HEK293 (cell line): ENCODE measurements at regions not wholly inside any gene's neighbourhood (a gene's known extent, or its start where the extent isn't known, plus 50 kb on each side); places are given as distances from the start of the nearest gene placed in this dataset.
"Not testable (repeated sequence)": the region's sequence is repeated elsewhere in the genome, so short reads cannot be mapped to it uniquely, and the experiment has no call there.

Experiments
- CTCF ChIA-PET: fragments of 350-600 bp; formaldehyde crosslinking; extraction: SDS; loops from one replicate; lab custom pipeline; 2021; ENCODE audit warnings: antibody characterized with exemption; lab: Yijun Ruan, JAX
- POLR2A ChIA-PET: fragments of 300-600 bp; formaldehyde crosslinking; extraction: SDS; loops from one replicate; lab custom pipeline; 2020; ENCODE audit warnings: antibody characterized with exemption, inconsistent platforms; lab: Yijun Ruan, JAX
- H3K27ac ChIP-seq: fragments of 200-500 bp; sonication (Bioruptor generic); 2 replicates; pipeline ENCODE4 v1.5.1; 2014; ENCODE audit warnings: low read depth, low read length, control low read depth, inconsistent platforms; ENCODE audit errors: extremely low read depth
- H3K36me3 ChIP-seq, 2 experiments: fragments of 200-500 bp in 1 of 2; sonication (Bioruptor generic) in 1 of 2; 1 replicate in 1 of 2; 2 replicates in 1 of 2; pipeline ENCODE4 v1.5.1; 2014 to 2017; ENCODE audit warnings: inconsistent platforms in 2 of 2, low read length in 2 of 2; ENCODE audit not compliant: control insufficient read depth in 2 of 2, insufficient read depth in 1 of 2
- H3K4me1 ChIP-seq: fragments of 200-500 bp; sonication (Bioruptor generic); 2 replicates; pipeline ENCODE4 v1.5.1; 2014; ENCODE audit warnings: mild to moderate bottlenecking, low read length, inconsistent platforms; ENCODE audit not compliant: control insufficient read depth, insufficient read depth
- H3K4me3 ChIP-seq: 2 replicates; pipeline ENCODE4 v1.5.1; 2011; ENCODE audit warnings: low read depth, mild to moderate bottlenecking, control low read depth, low read length, moderate library complexity
- H3K9me3 ChIP-seq: fragments of 200-500 bp; sonication (Bioruptor generic); 2 replicates; pipeline ENCODE4 v1.5.1; 2014; ENCODE audit warnings: low read depth, low read length, inconsistent platforms; ENCODE audit not compliant: control insufficient read depth, insufficient read depth
- BCL11B ChIP-seq: fragments of 450-650 bp; formaldehyde crosslinking; IDR thresholded peaks from 2 replicates; pipeline ENCODE4 v1.5.1; 2016; ENCODE audit warnings: low read depth, missing biosample characterization, missing genetic modification characterization
- INSM2 ChIP-seq: fragments of 450-650 bp; formaldehyde crosslinking; IDR thresholded peaks from 2 replicates; pipeline ENCODE4 v1.5.1; 2016; ENCODE audit warnings: missing biosample characterization, missing genetic modification characterization
- TSHZ1 ChIP-seq: fragments of 450-650 bp; formaldehyde crosslinking; IDR thresholded peaks from 2 replicates; pipeline ENCODE4 v1.5.1; 2016; ENCODE audit warnings: missing biosample characterization, missing genetic modification characterization, borderline replicate concordance
- ZBTB10 ChIP-seq: fragments of 450-650 bp; formaldehyde crosslinking; IDR thresholded peaks from 2 replicates; pipeline ENCODE4 v1.5.1; 2016; ENCODE audit warnings: missing biosample characterization, missing genetic modification characterization
- ZEB2 ChIP-seq: fragments of 450-650 bp; formaldehyde crosslinking; IDR thresholded peaks from 2 replicates; pipeline ENCODE4 v1.5.1; 2016; ENCODE audit warnings: missing biosample characterization, missing genetic modification characterization
- ZNF133 ChIP-seq: fragments of 450-650 bp; formaldehyde crosslinking; IDR thresholded peaks from 2 replicates; pipeline ENCODE4 v1.5.1; 2016; ENCODE audit warnings: missing biosample characterization, missing genetic modification characterization
- ZNF26 ChIP-seq: fragments of 450-650 bp; formaldehyde crosslinking; IDR thresholded peaks from 2 replicates; pipeline ENCODE4 v1.5.1; 2016; ENCODE audit warnings: missing biosample characterization, missing genetic modification characterization
- ZNF341 ChIP-seq: fragments of 450-650 bp; formaldehyde crosslinking; IDR thresholded peaks from 2 replicates; pipeline ENCODE4; 2016; ENCODE audit warnings: low read depth, missing biosample characterization, missing genetic modification characterization
- ZNF473 ChIP-seq: fragments of 450-650 bp; formaldehyde crosslinking; IDR thresholded peaks from 2 replicates; pipeline ENCODE4 v1.5.1; 2017; ENCODE audit warnings: missing biosample characterization, missing genetic modification characterization
- ZNF501 ChIP-seq: fragments of 450-650 bp; formaldehyde crosslinking; IDR thresholded peaks from 2 replicates; pipeline ENCODE4 v1.5.1; 2016; ENCODE audit warnings: missing biosample characterization, missing genetic modification characterization
- ZNF510 ChIP-seq: fragments of 450-650 bp; formaldehyde crosslinking; IDR thresholded peaks from 2 replicates; pipeline ENCODE4 v1.5.1; 2018; ENCODE audit warnings: mild to moderate bottlenecking, missing genetic modification characterization, missing biosample characterization; ENCODE audit not compliant: insufficient replicate concordance
- ZNF558 ChIP-seq: fragments of 450-650 bp; formaldehyde crosslinking; IDR thresholded peaks from 2 replicates; pipeline ENCODE4 v1.5.1; 2016; ENCODE audit warnings: missing biosample characterization, missing genetic modification characterization
- ZNF571 ChIP-seq: fragments of 450-650 bp; formaldehyde crosslinking; IDR thresholded peaks from 2 replicates; pipeline ENCODE4 v1.5.0; 2017; ENCODE audit warnings: missing biosample characterization, missing genetic modification characterization
- ZNF624 ChIP-seq: fragments of 450-650 bp; formaldehyde crosslinking; IDR thresholded peaks from 2 replicates; pipeline ENCODE4 v1.5.1; 2017; ENCODE audit warnings: missing biosample characterization, missing genetic modification characterization
- ZNF707 ChIP-seq: fragments of 450-650 bp; formaldehyde crosslinking; IDR thresholded peaks from 2 replicates; pipeline ENCODE4 v1.5.1; 2016; ENCODE audit warnings: missing biosample characterization, missing genetic modification characterization

- H3K4me3 ChIP-seq, H3K9me3 ChIP-seq, CTCF ChIA-PET, H3K27ac ChIP-seq, H3K36me3 ChIP-seq, H3K4me1 ChIP-seq, POLR2A ChIA-PET: not testable (repeated sequence)
Measured at GRCh38 chr15:45874566-45874965, 239.7 kb downstream of the SQOR start.

- TF ChIP-seq ZNF707 (tag by site-specific recombination) (no peak), BCL11B (no peak), ZNF501 (tag by site-specific recombination) (no peak)
- no peaks in the 10 kb centered on the region for H3K9me3 ChIP-seq
- H3K4me3 ChIP-seq = no peak overlapping the region
- no peaks in the 10 kb centered on the region for H3K36me3 ChIP-seq
- no peaks in the 10 kb centered on the region for H3K4me1 ChIP-seq
- ChIA-PET CTCF (no interaction called here), POLR2A (no interaction called here)
- H3K27ac ChIP-seq = no peak overlapping the region
Measured at GRCh38 chr15:45884289-45884688, 249.5 kb downstream of the SQOR start.

- ChIA-PET CTCF (no interaction called here), POLR2A (no interaction called here)
- no peak overlapping the region for H3K27ac ChIP-seq
- TF ChIP-seq ZBTB10 = no peak
- no peak for TF ChIP-seq ZEB2 (tag by site-specific recombination)
- no peak for TF ChIP-seq ZNF558 (tag by site-specific recombination)
- no peak for TF ChIP-seq ZNF26
- TF ChIP-seq ZNF510 (tag by site-specific recombination) = no peak
- TF ChIP-seq ZNF133 (tag by site-specific recombination) = no peak
- no peak for TF ChIP-seq ZNF624 (tag by site-specific recombination)
- TF ChIP-seq TSHZ1 (tag by site-specific recombination) = no peak
- TF ChIP-seq INSM2 (tag by site-specific recombination) = no peak
- TF ChIP-seq ZNF571 (tag by site-specific recombination) = no peak
- no peak for TF ChIP-seq ZNF473 (tag by site-specific recombination)
- no peak for TF ChIP-seq ZNF341 (tag by site-specific recombination)
- H3K36me3 ChIP-seq = no peaks in the 10 kb centered on the region
- H3K4me3 ChIP-seq = no peak overlapping the region
- H3K9me3 ChIP-seq = no peaks in the 10 kb centered on the region
- no peaks in the 10 kb centered on the region for H3K4me1 ChIP-seq
Measured at GRCh38 chr15:45884755-45885445, 250.1 kb downstream of the SQOR start.
